H9 (cell line): ENCODE measurements at regions not wholly inside any gene's neighbourhood (a gene's known extent, or its start where the extent isn't known, plus 50 kb on each side); places are given as distances from the start of the nearest gene placed in this dataset.

Experiments
- DNase-seq: peaks from one replicate; pipeline ENCODE4 v3.0.0-alpha.2; 2017
- H2AFZ ChIP-seq: one replicate; pipeline ENCODE4 v1.6.1; 2013; ENCODE audit warnings: mild to moderate bottlenecking, low read length, control low read depth, moderate library complexity
- H2AK5ac ChIP-seq: 2 replicates; pipeline ENCODE4 v1.6.1; 2013; ENCODE audit warnings: low read length, control low read depth, mixed read lengths; ENCODE audit not compliant: insufficient read length
- H2BK120ac ChIP-seq: one replicate; pipeline ENCODE4 v1.6.1; 2013; ENCODE audit warnings: low read depth, mild to moderate bottlenecking, low read length, control low read depth, inconsistent platforms; ENCODE audit not compliant: poor library complexity, severe bottlenecking
- H2BK12ac ChIP-seq: 2 replicates; pipeline ENCODE4 v1.6.1; 2013; ENCODE audit warnings: low read length, control low read depth, mixed read lengths, low read depth; ENCODE audit not compliant: insufficient read length
- H2BK15ac ChIP-seq: 2 replicates; pipeline ENCODE4 v1.6.1; 2013; ENCODE audit warnings: low read depth, low read length, control low read depth
- H2BK20ac ChIP-seq: one replicate; pipeline ENCODE4 v1.6.1; 2013; ENCODE audit warnings: low read depth, mild to moderate bottlenecking, low read length, control low read depth, inconsistent platforms; ENCODE audit not compliant: poor library complexity, severe bottlenecking
- H2BK5ac ChIP-seq: 2 replicates; pipeline ENCODE4 v1.6.1; 2013; ENCODE audit warnings: low read length, control low read depth, mixed read lengths; ENCODE audit not compliant: insufficient read length
- H3K14ac ChIP-seq: 2 replicates; pipeline ENCODE4 v1.6.1; 2013; ENCODE audit warnings: low read length, control low read depth; ENCODE audit not compliant: insufficient read depth
- H3K18ac ChIP-seq: 2 replicates; pipeline ENCODE4 v1.6.1; 2013; ENCODE audit warnings: low read depth, mild to moderate bottlenecking, mixed read lengths, low read length, control low read depth; ENCODE audit not compliant: insufficient read length
- H3K23ac ChIP-seq: 2 replicates; pipeline ENCODE4 v1.6.1; 2013; ENCODE audit warnings: low read length, control low read depth, mixed read lengths, low read depth; ENCODE audit not compliant: insufficient read length
- H3K23me2 ChIP-seq: 2 replicates; pipeline ENCODE4 v1.6.1; 2013; ENCODE audit warnings: low read depth, mild to moderate bottlenecking, mixed read lengths, low read length, control low read depth; ENCODE audit not compliant: insufficient read length, poor library complexity, severe bottlenecking
- H3K27ac ChIP-seq: 2 replicates; pipeline ENCODE4 v1.5.1; 2013; ENCODE audit warnings: low read length, control low read depth, mixed read lengths, low read depth; ENCODE audit not compliant: insufficient read length
- H3K27me3 ChIP-seq: 2 replicates; pipeline ENCODE4 v1.6.1; 2013; ENCODE audit warnings: low read length, control low read depth, inconsistent platforms; ENCODE audit not compliant: insufficient read depth
- H3K4ac ChIP-seq: 2 replicates; pipeline ENCODE4 v1.6.1; 2013; ENCODE audit warnings: low read depth, mild to moderate bottlenecking, control low read depth, inconsistent platforms, low read length, moderate library complexity
- H3K4me1 ChIP-seq: 2 replicates; pipeline ENCODE4 v1.6.1; 2013; ENCODE audit warnings: low read length, control low read depth, inconsistent platforms; ENCODE audit not compliant: insufficient read depth
- H3K4me2 ChIP-seq: 2 replicates; pipeline ENCODE4 v1.6.1; 2013; ENCODE audit warnings: low read length, control low read depth, mixed read lengths; ENCODE audit not compliant: insufficient read length, insufficient read depth
- H3K56ac ChIP-seq: 2 replicates; pipeline ENCODE4 v1.6.1; 2013; ENCODE audit warnings: low read depth, mild to moderate bottlenecking, mixed read lengths, low read length, control low read depth; ENCODE audit not compliant: insufficient read length
- H3K79me1 ChIP-seq: 2 replicates; pipeline ENCODE4 v1.6.1; 2013; ENCODE audit warnings: low read depth, mild to moderate bottlenecking, moderate library complexity, low read length, control low read depth, inconsistent platforms; ENCODE audit not compliant: insufficient read depth, poor library complexity, severe bottlenecking
- H3K79me2 ChIP-seq: 2 replicates; pipeline ENCODE4 v1.6.1; 2013; ENCODE audit warnings: low read length, control low read depth, inconsistent platforms; ENCODE audit not compliant: insufficient read depth
- H3K9ac ChIP-seq: 2 replicates; pipeline ENCODE4 v1.6.1; 2013; ENCODE audit warnings: low read length, control low read depth, mixed read lengths; ENCODE audit not compliant: insufficient read length; ENCODE audit errors: extremely low read depth
- H3K9me3 ChIP-seq: one replicate; pipeline ENCODE4 v1.6.1; 2013; ENCODE audit warnings: low read depth, low read length, inconsistent platforms; ENCODE audit not compliant: control insufficient read depth
- H3T11ph ChIP-seq: one replicate; pipeline ENCODE4 v1.6.1; 2013; ENCODE audit warnings: mild to moderate bottlenecking, low read length, control low read depth, inconsistent platforms
- H4K20me1 ChIP-seq: one replicate; pipeline ENCODE4 v1.6.1; 2013; ENCODE audit not compliant: control insufficient read depth, insufficient read length, insufficient read depth
- H4K5ac ChIP-seq: 2 replicates; pipeline ENCODE4 v1.6.1; 2013; ENCODE audit warnings: low read depth, mild to moderate bottlenecking, mixed read lengths, low read length, control low read depth; ENCODE audit not compliant: insufficient read length
- H4K8ac ChIP-seq: replicated peaks from 2 replicates; pipeline ENCODE4 v1.6.1; 2013; ENCODE audit warnings: low read length, control low read depth, mixed read lengths, low read depth; ENCODE audit not compliant: insufficient read length
- H4K91ac ChIP-seq: 2 replicates; pipeline ENCODE4 v1.6.1; 2013; ENCODE audit warnings: low read depth, mild to moderate bottlenecking, moderate library complexity, mixed read lengths, low read length, control low read depth; ENCODE audit not compliant: insufficient read length
- H3K27ac Mint-ChIP-seq, 3 experiments: 2 replicates in 2 of 3; 3 replicates in 1 of 3; pipeline ENCODE4 v1.8.0; 2020 to 2021; ENCODE audit warnings: mixed read lengths in 3 of 3, mild to moderate bottlenecking in 1 of 3, moderate library complexity in 1 of 3
- H3K27me3 Mint-ChIP-seq: 2 replicates; pipeline ENCODE4 v1.8.0; 2021; ENCODE audit warnings: low read depth, mild to moderate bottlenecking, moderate library complexity, mixed read lengths
- H3K36me3 Mint-ChIP-seq, 3 experiments: 2 replicates in 2 of 3; 3 replicates in 1 of 3; pipeline ENCODE4 v1.8.0; 2020 to 2021; ENCODE audit warnings: low read depth in 3 of 3, mixed read lengths in 3 of 3; ENCODE audit not compliant: insufficient read depth in 1 of 3
- H3K4me1 Mint-ChIP-seq, 2 experiments: 2 replicates each; pipeline ENCODE4 v1.8.0; 2020; ENCODE audit warnings: mixed read lengths in 2 of 2
- H3K4me3 Mint-ChIP-seq, 2 experiments: 2 replicates in 1 of 2; 3 replicates in 1 of 2; pipeline ENCODE4 v1.8.0; 2020 to 2021; ENCODE audit warnings: mild to moderate bottlenecking in 2 of 2, mixed read lengths in 2 of 2, moderate library complexity in 1 of 2
- H3K9me3 Mint-ChIP-seq, 2 experiments: 2 replicates in 1 of 2; 3 replicates in 1 of 2; pipeline ENCODE4 v1.8.0; 2020; ENCODE audit warnings: mild to moderate bottlenecking in 2 of 2, mixed read lengths in 2 of 2, moderate library complexity in 1 of 2
- WGBS: extraction: QIAGEN DNeasy Blood & Tissue Kit; methylation state at CpG from one replicate; pipeline ENCODE4 v1.1.7; 2013; ENCODE audit warnings: missing lambda C conversion rate, low lambda C conversion rate, mixed read lengths; ENCODE audit not compliant: insufficient read length; ENCODE audit errors: extremely low coverage; 5-methylcytosine and 5-hydroxymethylcytosine counted together
- TF ChIP-seq, protein P1 (sequence below): fragments of 200-600 bp; sonication (generic); conservative IDR thresholded peaks from 3 replicates; pipeline ENCODE4 v1.8.0; 2021; ENCODE audit warnings: antibody characterized with exemption, mild to moderate bottlenecking

DNA sequence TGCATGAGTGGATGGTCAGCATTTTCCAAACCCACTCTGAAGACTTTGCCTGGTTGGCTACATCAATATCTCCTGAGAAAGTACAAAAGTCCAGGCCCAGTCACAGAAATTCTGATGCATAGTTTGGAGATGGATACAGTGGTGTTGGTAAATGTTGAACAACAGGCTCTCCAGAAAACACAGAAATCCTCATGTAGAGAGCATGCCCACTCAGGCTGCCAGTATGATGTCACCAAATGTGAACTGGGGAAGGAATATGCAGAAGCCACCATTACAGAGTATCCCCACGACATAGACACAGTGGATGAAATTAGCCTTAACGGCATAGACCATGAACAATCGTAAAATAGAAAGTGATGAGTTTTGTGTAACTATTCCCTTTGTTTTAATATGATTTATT is 97.1 kb upstream of the NXT1 start:
- no peak overlapping the region for H4K91ac ChIP-seq
- H3K27ac Mint-ChIP-seq: no peak overlapping the region
- DNase-seq: no peak
- H3K4me1 ChIP-seq: no peaks in the 10 kb centered on the region; the same call in 1 of the 2 replicates
- H4K8ac ChIP-seq: no peak overlapping the region
- H4K5ac ChIP-seq: no peak overlapping the region
- H3K27me3 Mint-ChIP-seq: peaks cover 2% of the 10 kb centered on the region
- no peak overlapping the region for H3K56ac ChIP-seq
- no peak overlapping the region for H3K14ac ChIP-seq
- no peak overlapping the region for H3K18ac ChIP-seq
- no peak overlapping the region for H3K27ac ChIP-seq
- no peak overlapping the region for H2AFZ ChIP-seq
- TF ChIP-seq, protein P1, sequence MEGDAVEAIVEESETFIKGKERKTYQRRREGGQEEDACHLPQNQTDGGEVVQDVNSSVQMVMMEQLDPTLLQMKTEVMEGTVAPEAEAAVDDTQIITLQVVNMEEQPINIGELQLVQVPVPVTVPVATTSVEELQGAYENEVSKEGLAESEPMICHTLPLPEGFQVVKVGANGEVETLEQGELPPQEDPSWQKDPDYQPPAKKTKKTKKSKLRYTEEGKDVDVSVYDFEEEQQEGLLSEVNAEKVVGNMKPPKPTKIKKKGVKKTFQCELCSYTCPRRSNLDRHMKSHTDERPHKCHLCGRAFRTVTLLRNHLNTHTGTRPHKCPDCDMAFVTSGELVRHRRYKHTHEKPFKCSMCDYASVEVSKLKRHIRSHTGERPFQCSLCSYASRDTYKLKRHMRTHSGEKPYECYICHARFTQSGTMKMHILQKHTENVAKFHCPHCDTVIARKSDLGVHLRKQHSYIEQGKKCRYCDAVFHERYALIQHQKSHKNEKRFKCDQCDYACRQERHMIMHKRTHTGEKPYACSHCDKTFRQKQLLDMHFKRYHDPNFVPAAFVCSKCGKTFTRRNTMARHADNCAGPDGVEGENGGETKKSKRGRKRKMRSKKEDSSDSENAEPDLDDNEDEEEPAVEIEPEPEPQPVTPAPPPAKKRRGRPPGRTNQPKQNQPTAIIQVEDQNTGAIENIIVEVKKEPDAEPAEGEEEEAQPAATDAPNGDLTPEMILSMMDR: no peak
- no peak overlapping the region for H3K9ac ChIP-seq
- H3K4me3 Mint-ChIP-seq: no peak overlapping the region
- no peak overlapping the region for H2BK5ac ChIP-seq
- H3K9me3 ChIP-seq: no peaks in the 10 kb centered on the region
- no peak overlapping the region for H2AK5ac ChIP-seq
- H3K4ac ChIP-seq: no peak overlapping the region
- no peaks in the 10 kb centered on the region for H4K20me1 ChIP-seq
- H2BK20ac ChIP-seq: no peak overlapping the region
- no peak overlapping the region for H2BK15ac ChIP-seq
- no CpG with 5 or more reads among the region's 3 CpGs for WGBS
- H3T11ph ChIP-seq: no peak overlapping the region
- no peak overlapping the region for H3K4me2 ChIP-seq
- no peaks in the 10 kb centered on the region for H3K79me1 ChIP-seq
- no peak overlapping the region for H2BK120ac ChIP-seq
- H3K36me3 Mint-ChIP-seq: no peaks in the 10 kb centered on the region
- no peaks in the 10 kb centered on the region for H3K27me3 ChIP-seq
- H3K79me2 ChIP-seq: no peaks in the 10 kb centered on the region
- H3K23ac ChIP-seq: no peak overlapping the region
- H3K9me3 Mint-ChIP-seq: no peaks in the 10 kb centered on the region
- no peaks in the 10 kb centered on the region for H3K23me2 ChIP-seq
- H3K4me1 Mint-ChIP-seq: peaks cover 5 to 26% of the 10 kb centered on the region in 2 experiments; a peak in 3 of 4 replicates
- H2BK12ac ChIP-seq: no peak overlapping the region
